GM12864 (cell line): ENCODE measurements at regions not wholly inside any gene's neighbourhood (a gene's known extent, or its start where the extent isn't known, plus 50 kb on each side); places are given as distances from the start of the nearest gene placed in this dataset.

Experiments
- DNase-seq: peaks from one replicate; pipeline ENCODE4 v3.0.0-alpha.2; 2011; ENCODE audit warnings: low read depth
- H3K4me3 ChIP-seq: 2 replicates; pipeline ENCODE4 v1.5.1; 2011; ENCODE audit warnings: mild to moderate bottlenecking, low read depth, low read length, control low read depth
- TF ChIP-seq, protein P1 (sequence below): IDR thresholded peaks from 2 replicates; pipeline ENCODE4 v1.5.1; 2011; ENCODE audit warnings: low read depth, mild to moderate bottlenecking, moderate library complexity, low read length, control low read depth, inconsistent platforms; ENCODE audit errors: missing control alignments

GRCh38 chr3:66133853-66134445, 86.9 kb upstream of the SLC25A26 start:
- TF ChIP-seq, protein P1, sequence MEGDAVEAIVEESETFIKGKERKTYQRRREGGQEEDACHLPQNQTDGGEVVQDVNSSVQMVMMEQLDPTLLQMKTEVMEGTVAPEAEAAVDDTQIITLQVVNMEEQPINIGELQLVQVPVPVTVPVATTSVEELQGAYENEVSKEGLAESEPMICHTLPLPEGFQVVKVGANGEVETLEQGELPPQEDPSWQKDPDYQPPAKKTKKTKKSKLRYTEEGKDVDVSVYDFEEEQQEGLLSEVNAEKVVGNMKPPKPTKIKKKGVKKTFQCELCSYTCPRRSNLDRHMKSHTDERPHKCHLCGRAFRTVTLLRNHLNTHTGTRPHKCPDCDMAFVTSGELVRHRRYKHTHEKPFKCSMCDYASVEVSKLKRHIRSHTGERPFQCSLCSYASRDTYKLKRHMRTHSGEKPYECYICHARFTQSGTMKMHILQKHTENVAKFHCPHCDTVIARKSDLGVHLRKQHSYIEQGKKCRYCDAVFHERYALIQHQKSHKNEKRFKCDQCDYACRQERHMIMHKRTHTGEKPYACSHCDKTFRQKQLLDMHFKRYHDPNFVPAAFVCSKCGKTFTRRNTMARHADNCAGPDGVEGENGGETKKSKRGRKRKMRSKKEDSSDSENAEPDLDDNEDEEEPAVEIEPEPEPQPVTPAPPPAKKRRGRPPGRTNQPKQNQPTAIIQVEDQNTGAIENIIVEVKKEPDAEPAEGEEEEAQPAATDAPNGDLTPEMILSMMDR = no peak
- DNase-seq = no peak

DNA sequence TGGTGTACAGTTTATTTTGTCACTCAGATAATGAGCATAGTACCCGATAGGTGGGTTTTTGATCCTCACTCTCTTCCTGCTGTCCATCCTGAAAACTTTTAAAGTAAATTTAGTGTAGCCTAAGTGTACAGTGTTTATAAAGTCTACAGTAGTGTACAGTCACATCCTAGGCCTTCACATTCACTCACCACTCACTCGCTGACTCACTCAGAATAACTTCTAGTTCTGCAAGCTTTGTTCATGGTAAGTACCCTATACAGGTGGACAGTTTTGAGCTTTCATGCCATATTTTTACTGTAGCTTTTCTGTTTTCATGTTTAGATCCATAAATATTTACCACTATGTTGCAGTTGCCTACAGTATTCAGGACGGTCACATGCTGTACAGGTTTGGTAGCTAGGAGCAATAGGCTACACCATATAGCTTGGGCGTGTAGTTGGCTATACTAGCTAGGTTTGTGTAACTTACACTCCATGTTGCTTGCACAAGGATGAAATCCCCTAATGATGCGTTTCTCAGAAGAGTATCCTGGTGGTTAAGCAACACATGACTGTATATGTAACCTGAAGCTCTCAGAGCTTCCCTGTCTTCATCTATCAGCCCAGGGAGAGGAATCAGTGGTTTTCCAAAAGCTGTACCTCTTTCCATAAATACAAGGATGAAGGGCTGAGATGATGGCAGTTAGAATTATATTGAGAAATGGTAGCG, 87.6 kb upstream of the SLC25A26 start:
- DNase-seq = no peak

More at GRCh38 chr3:66133853-66134445, 86.9 kb upstream of the SLC25A26 start:
- no peak overlapping the region for H3K4me3 ChIP-seq

DNA sequence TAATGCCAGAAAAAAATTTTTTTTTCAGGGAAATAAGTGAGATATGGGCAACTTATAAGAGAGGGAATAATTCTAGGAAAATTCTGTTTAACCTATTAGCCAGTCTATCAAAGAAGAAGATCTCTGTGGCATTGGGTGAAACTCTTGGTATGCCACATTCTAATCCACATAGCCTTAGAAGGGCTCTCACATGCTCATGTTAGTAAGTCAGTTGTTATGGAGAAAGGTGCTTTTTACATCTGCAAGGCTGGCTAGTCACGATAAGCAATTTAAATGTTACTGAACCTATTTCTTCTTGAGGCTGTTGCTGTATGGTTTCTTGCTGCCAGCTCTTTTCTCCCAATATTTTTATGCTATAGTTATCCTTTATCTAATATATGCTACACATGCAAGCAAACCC, 89.9 kb upstream of the MAGI1 start:
- no peak overlapping the region for H3K4me3 ChIP-seq
- TF ChIP-seq, protein P1 = no peak
- DNase-seq = no peak

More for the DNA sequence above, 87.6 kb upstream of the SLC25A26 start:
- no peak overlapping the region for H3K4me3 ChIP-seq
- TF ChIP-seq, protein P1 = no peak

GRCh38 chr3:66121318-66121717, 82.6 kb upstream of the MAGI1 start:
- H3K4me3 ChIP-seq = no peak overlapping the region
- TF ChIP-seq, protein P1 = no peak
- DNase-seq = no peak

DNA sequence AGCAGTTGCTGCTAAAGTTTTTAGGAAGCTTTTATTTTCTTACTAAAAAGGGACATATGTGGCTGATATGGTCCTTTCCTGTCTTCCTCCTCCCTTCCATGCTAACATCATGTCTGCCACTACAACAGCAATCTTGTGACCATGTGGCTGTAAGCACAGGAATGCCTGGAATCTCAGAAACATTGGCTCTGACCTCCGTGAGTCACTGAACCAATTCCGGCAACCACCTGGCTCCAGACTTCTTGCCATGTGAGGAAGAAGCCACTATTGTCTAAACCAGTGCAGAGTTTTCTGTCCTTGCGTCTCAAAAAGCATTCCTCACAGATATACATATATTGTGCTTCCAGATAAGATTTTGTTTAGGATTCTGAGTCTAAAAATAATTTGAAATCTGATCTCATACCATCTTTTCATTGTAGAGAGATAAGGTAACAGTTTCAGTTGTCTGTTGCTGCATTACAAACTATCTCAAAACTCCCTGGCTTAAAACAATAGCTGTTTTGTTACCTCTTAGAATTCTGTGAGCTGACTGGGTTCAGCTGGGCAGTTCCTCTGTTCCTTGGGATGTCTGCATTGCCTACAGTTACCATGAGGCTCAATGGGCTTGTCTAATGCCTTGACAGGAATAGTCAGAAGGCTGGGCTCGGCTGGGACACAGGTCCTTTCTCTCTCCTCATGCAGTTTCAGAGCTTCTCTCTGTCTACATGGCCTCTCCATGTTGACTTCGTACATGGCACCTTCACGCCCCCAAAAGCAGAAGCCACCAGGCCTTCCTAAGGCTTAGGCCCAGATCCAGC, 77.3 kb upstream of the MAGI1 start:
- TF ChIP-seq, protein P1 = no peak
- no peak for DNase-seq
- H3K4me3 ChIP-seq = no peak overlapping the region

GRCh38 chr3:66113542-66113941, 74.8 kb upstream of the MAGI1 start:
- no peak overlapping the region for H3K4me3 ChIP-seq
- DNase-seq = no peak
- TF ChIP-seq, protein P1 = no peak
